Mammary epithelial cell (primary cell): ENCODE measurements at regions not wholly inside any gene's neighbourhood (a gene's known extent, or its start where the extent isn't known, plus 50 kb on each side); places are given as distances from the start of the nearest gene placed in this dataset.

Experiments
- CTCF ChIP-seq, 2 donors: IDR thresholded peaks in 1 of 2; conservative IDR thresholded peaks in 1 of 2; 2 replicates each; pipeline ENCODE4 v1.5.1; 2011 to 2012; ENCODE audit warnings: inconsistent platforms in 2 of 2, low read length in 2 of 2, mild to moderate bottlenecking in 2 of 2, control low read depth in 1 of 2, low read depth in 1 of 2; ENCODE audit not compliant: insufficient read depth in 1 of 2; ENCODE audit errors: extremely low read depth in 1 of 2
- EZH2 ChIP-seq: IDR thresholded peaks from 2 replicates; pipeline ENCODE4 v1.6.1; 2012; ENCODE audit warnings: low read length, inconsistent platforms, borderline replicate concordance

GRCh38 chr5:125134216-125135081, 388.0 kb upstream of the ZNF608 start:
- TF ChIP-seq EZH2: no peak
- TF ChIP-seq CTCF (conservative IDR thresholded peaks at IDR 0.05 in 1 of 2, IDR thresholded peaks at IDR 0.05 in 1 of 2; ENCODE audit: extremely low read depth in 1 of 2, insufficient read depth in 1 of 2, low read depth in 1 of 2, low read length in 2 of 2): no peak
